SU-DHL-6 (cell line): ENCODE measurements at regions not wholly inside any gene's neighbourhood (a gene's known extent, or its start where the extent isn't known, plus 50 kb on each side); places are given as distances from the start of the nearest gene placed in this dataset.

Experiments used
- H2AFZ ChIP-seq: fragments of 200-600 bp; sonication (generic); 2 replicates; pipeline ENCODE4 v1.6.1; 2014; ENCODE audit warnings: low read depth, mild to moderate bottlenecking, moderate library complexity, mixed read lengths, antibody characterized with exemption, low read length; ENCODE audit not compliant: severe bottlenecking
- H3F3A ChIP-seq: fragments of 200-600 bp; shearing (Covaris generic); 2 replicates; pipeline ENCODE4 v1.6.0; 2016; ENCODE audit warnings: antibody characterized with exemption, mild to moderate bottlenecking; ENCODE audit not compliant: insufficient read depth
- H3K27ac ChIP-seq: fragments of 200-600 bp; sonication (generic); 2 replicates; pipeline ENCODE4 v1.5.1; 2016; ENCODE audit warnings: low read depth, mild to moderate bottlenecking, low read length, moderate library complexity, mixed read lengths
- H3K27me3 ChIP-seq: fragments of 200-600 bp; sonication (generic), shearing (Covaris generic); 2 replicates; pipeline ENCODE4 v1.6.0; 2014; ENCODE audit warnings: mild to moderate bottlenecking, low read length
- H3K36me3 ChIP-seq: fragments of 200-600 bp; sonication (generic); 2 replicates; pipeline ENCODE4 v1.6.1; 2014; ENCODE audit warnings: mild to moderate bottlenecking, low read length, mixed read lengths
- H3K4me2 ChIP-seq: fragments of 300-600, 200-600 bp; shearing (Covaris generic), sonication (generic); 2 replicates; pipeline ENCODE4 v1.6.0; 2014; ENCODE audit warnings: low read length, low read depth, mild to moderate bottlenecking; ENCODE audit not compliant: poor library complexity, severe bottlenecking
- H3K4me3 ChIP-seq: fragments of 200-600 bp; sonication (generic); 2 replicates; pipeline ENCODE4 v1.5.1; 2014; ENCODE audit warnings: antibody characterized with exemption, low read length, mild to moderate bottlenecking, mixed read lengths; ENCODE audit not compliant: insufficient read depth, poor library complexity, severe bottlenecking
- H3K79me2 ChIP-seq: fragments of 200-600 bp; sonication (generic); 2 replicates; pipeline ENCODE4 v1.6.1; 2014; ENCODE audit warnings: mild to moderate bottlenecking, low read length, moderate library complexity; ENCODE audit not compliant: insufficient read depth
- H3K9ac ChIP-seq: fragments of 200-600 bp; sonication (generic); 2 replicates; pipeline ENCODE4 v1.7.0; 2014; ENCODE audit warnings: mild to moderate bottlenecking, low read length
- H3K9me2 ChIP-seq: fragments of 200-600 bp; sonication (generic); replicated peaks from 2 replicates; pipeline ENCODE4 v1.6.1; 2014; ENCODE audit warnings: low read length; ENCODE audit not compliant: insufficient read depth
- H3K9me3 ChIP-seq: fragments of 200-600 bp; sonication (generic); 2 replicates; pipeline ENCODE4 v1.6.1; 2014; ENCODE audit warnings: low read length, mixed read lengths; ENCODE audit not compliant: insufficient read depth
- H4K20me1 ChIP-seq: fragments of 200-600 bp; sonication (generic); 2 replicates; pipeline ENCODE4 v1.6.1; 2014; ENCODE audit warnings: low read depth, mild to moderate bottlenecking, antibody characterized with exemption, low read length, moderate library complexity, mixed read lengths
- CTCF ChIP-seq: fragments of 200-600 bp; sonication (generic); IDR thresholded peaks from one replicate; pipeline ENCODE4 v1.5.1; 2017; ENCODE audit warnings: antibody characterized with exemption, mild to moderate bottlenecking, low read length, moderate library complexity; ENCODE audit not compliant: insufficient read depth, poor library complexity, severe bottlenecking
- EZH2phosphoT487 ChIP-seq: fragments of 200-600 bp; sonication (generic), shearing (Covaris generic); conservative IDR thresholded peaks from 2 replicates; pipeline ENCODE4 v1.6.1; 2018; ENCODE audit warnings: mild to moderate bottlenecking, antibody characterized with exemption, low read length, moderate library complexity, mixed read lengths

GRCh38 chr6:4398791-4399190 is 263.4 kb upstream of the ECI2 start:
- Histone ChIP-seq H3K27me3 (no peaks in the 10 kb centered on the region), H4K20me1 (no peaks in the 10 kb centered on the region), H3K79me2 (no peaks in the 10 kb centered on the region), H3K4me2 (no peak overlapping the region), H3K4me3 (no peak overlapping the region), H3F3A (no peaks in the 10 kb centered on the region), H2AFZ (no peak overlapping the region), H3K27ac (no peak overlapping the region), H3K9ac (no peak overlapping the region), H3K9me3 (no peaks in the 10 kb centered on the region), H3K36me3 (no peaks in the 10 kb centered on the region), H3K9me2 (no peaks in the 10 kb centered on the region)
- TF ChIP-seq EZH2phosphoT487 = no peak

GRCh38 chr6:4397307-4397706 is 261.9 kb upstream of the ECI2 start:
- Histone ChIP-seq H3F3A (no peaks in the 10 kb centered on the region), H2AFZ (no peak overlapping the region), H3K36me3 (no peaks in the 10 kb centered on the region), H3K4me2 (no peak overlapping the region), H3K9ac (no peak overlapping the region), H3K9me2 (no peaks in the 10 kb centered on the region), H3K27me3 (no peaks in the 10 kb centered on the region), H3K27ac (no peak overlapping the region), H3K79me2 (no peaks in the 10 kb centered on the region), H3K4me3 (no peak overlapping the region), H4K20me1 (no peaks in the 10 kb centered on the region), H3K9me3 (no peaks in the 10 kb centered on the region)
- TF ChIP-seq EZH2phosphoT487 (no peak), CTCF (no peak)

- no peaks in the 10 kb centered on the region for H3K27me3 ChIP-seq
- no peak overlapping the region for H3K4me2 ChIP-seq
- H3K4me3 ChIP-seq = no peak overlapping the region
- no peak overlapping the region for H2AFZ ChIP-seq
- H4K20me1 ChIP-seq = no peaks in the 10 kb centered on the region
- no peaks in the 10 kb centered on the region for H3F3A ChIP-seq
- H3K9ac ChIP-seq = no peak overlapping the region
- H3K9me3 ChIP-seq = no peaks in the 10 kb centered on the region
- H3K36me3 ChIP-seq = no peaks in the 10 kb centered on the region
- H3K79me2 ChIP-seq = no peaks in the 10 kb centered on the region
- no peaks in the 10 kb centered on the region for H3K9me2 ChIP-seq
- no peak overlapping the region for H3K27ac ChIP-seq
- TF ChIP-seq EZH2phosphoT487 (no peak), CTCF (no peak)
Observed at GRCh38 chr6:4396044-4396443, 260.7 kb upstream of the ECI2 start.

GRCh38 chr6:4395386-4395785 is 260.0 kb upstream of the ECI2 start:
- H3K36me3 ChIP-seq = no peaks in the 10 kb centered on the region
- no peaks in the 10 kb centered on the region for H3K9me2 ChIP-seq
- no peaks in the 10 kb centered on the region for H3K79me2 ChIP-seq
- H3K4me3 ChIP-seq = no peak overlapping the region
- no peaks in the 10 kb centered on the region for H3F3A ChIP-seq
- no peak overlapping the region for H2AFZ ChIP-seq
- no peak overlapping the region for H3K27ac ChIP-seq
- no peak overlapping the region for H3K9ac ChIP-seq
- no peaks in the 10 kb centered on the region for H3K27me3 ChIP-seq
- no peaks in the 10 kb centered on the region for H3K9me3 ChIP-seq
- TF ChIP-seq CTCF (no peak), EZH2phosphoT487 (no peak)
- H3K4me2 ChIP-seq = no peak overlapping the region
- H4K20me1 ChIP-seq = no peaks in the 10 kb centered on the region
